Epidermal melanocyte (primary cell): ENCODE measurements at regions not wholly inside any gene's neighbourhood (a gene's known extent, or its start where the extent isn't known, plus 50 kb on each side); places are given as distances from the start of the nearest gene placed in this dataset.
"Not testable (repeated sequence)": the region's sequence is repeated elsewhere in the genome, so short reads cannot be mapped to it uniquely, and the experiment has no call there.

Source experiments
- DNase-seq: peaks from one replicate; pipeline ENCODE4 v3.0.0; 2011; ENCODE audit warnings: low spot score; ENCODE audit not compliant: insufficient read length

GRCh38 chr9:115398313-115398650 is 280.3 kb upstream of the TNC start:
- DNase-seq: no peak

- no peak for DNase-seq
These were observed 281.0 kb upstream of the TNC start for GRCh38 chr9:115398996-115399395.

- DNase-seq: peak; percentile 20
These were observed 282.8 kb upstream of the TNC start for GRCh38 chr9:115400796-115401195.

GRCh38 chr9:115401756-115402327 is 283.9 kb upstream of the TNC start:
- no peak for DNase-seq

GRCh38 chr9:115403753-115404152 is 285.8 kb upstream of the TNC start:
- DNase-seq: no peak

- no peak for DNase-seq
These were observed 286.4 kb upstream of the TNC start for GRCh38 chr9:115404311-115404710.

GRCh38 chr9:115411516-115411915 is 293.6 kb upstream of the TNC start:
- DNase-seq: no peak

- peak; percentile 49 for DNase-seq
These were observed 294.1 kb upstream of the TNC start for GRCh38 chr9:115411993-115412452.

- no peak for DNase-seq
These were observed 294.7 kb upstream of the TNC start for GRCh38 chr9:115412656-115413055.

GRCh38 chr9:115413304-115413703 is 295.3 kb upstream of the TNC start:
- DNase-seq: no peak

GRCh38 chr9:115413766-115414382 is 295.9 kb upstream of the TNC start:
- DNase-seq: no peak

GRCh38 chr9:115414561-115414960 is 296.6 kb upstream of the TNC start:
- DNase-seq: no peak

GRCh38 chr9:115415450-115415849 is 297.5 kb upstream of the TNC start:
- DNase-seq: no peak

- DNase-seq: no peak
These were observed 298.3 kb upstream of the TNC start for GRCh38 chr9:115416299-115416698.

- DNase-seq: not testable (repeated sequence)
These were observed 300.2 kb upstream of the TNC start for GRCh38 chr9:115418181-115418580.

- DNase-seq: no peak
These were observed 305.0 kb upstream of the TNC start for GRCh38 chr9:115422932-115423440.

- no peak for DNase-seq
These were observed 305.7 kb upstream of the TNC start for GRCh38 chr9:115423646-115424045.

GRCh38 chr9:115425601-115426000 is 307.6 kb upstream of the TNC start:
- DNase-seq: no peak

- DNase-seq: no peak
These were observed 319.5 kb upstream of the TNC start for GRCh38 chr9:115437418-115437817.

GRCh38 chr9:115439641-115440040 is 321.7 kb upstream of the TNC start:
- no peak for DNase-seq

GRCh38 chr9:115442054-115442453 is 324.1 kb upstream of the TNC start:
- no peak for DNase-seq

- DNase-seq: no peak
These were observed 325.9 kb upstream of the TNC start for GRCh38 chr9:115443890-115444289.

- DNase-seq: no peak
These were observed 327.0 kb upstream of the TNC start for GRCh38 chr9:115444959-115445358.
